Sigmoid colon (tissue), 4 donors: ENCODE measurements at regions not wholly inside any gene's neighbourhood (a gene's known extent, or its start where the extent isn't known, plus 50 kb on each side); places are given as distances from the start of the nearest gene placed in this dataset.
"Not testable (repeated sequence)": the region's sequence is repeated elsewhere in the genome, so short reads cannot be mapped to it uniquely, and the experiment has no call there.

Experiments
- POLR2AphosphoS5 ChIP-seq, 4 donors: sonication (generic); formaldehyde crosslinking; IDR thresholded peaks; one replicate each; pipeline ENCODE4 v1.6.1; 2017; ENCODE audit warnings: antibody characterized with exemption in 4 of 4
- TF ChIP-seq, protein P1 (sequence below), 4 experiments: fragments of 450-650 bp in 3 of 4; fragments of 200-600 bp in 1 of 4; IDR thresholded peaks; one replicate each; pipeline ENCODE4 v1.5.1; 2016 to 2019; ENCODE audit warnings: antibody characterized with exemption in 4 of 4, mild to moderate bottlenecking in 3 of 4, moderate library complexity in 2 of 4

DNA sequence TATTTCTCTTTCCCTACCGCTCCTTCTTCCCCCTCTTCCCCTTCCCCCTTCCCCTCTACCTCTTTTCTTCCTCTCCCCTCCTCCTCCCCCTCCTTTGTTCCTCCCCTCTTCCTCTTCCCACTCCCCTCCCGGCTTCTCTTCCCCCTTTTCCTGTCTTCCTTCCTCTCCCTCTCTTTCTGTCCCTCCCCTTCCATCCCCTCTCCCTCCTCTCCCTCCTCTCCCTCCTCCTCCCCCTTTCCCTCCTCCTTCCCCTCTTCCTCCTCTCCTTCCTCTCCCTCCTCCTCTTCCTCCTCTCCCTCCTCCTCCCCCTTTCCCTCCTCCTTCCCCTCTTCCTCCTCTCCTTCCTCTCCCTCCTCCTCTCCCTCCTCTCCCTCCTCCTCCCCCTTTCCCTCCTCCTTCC lies 81.5 kb downstream of the TFAP2C start:
- TF ChIP-seq, protein P1, sequence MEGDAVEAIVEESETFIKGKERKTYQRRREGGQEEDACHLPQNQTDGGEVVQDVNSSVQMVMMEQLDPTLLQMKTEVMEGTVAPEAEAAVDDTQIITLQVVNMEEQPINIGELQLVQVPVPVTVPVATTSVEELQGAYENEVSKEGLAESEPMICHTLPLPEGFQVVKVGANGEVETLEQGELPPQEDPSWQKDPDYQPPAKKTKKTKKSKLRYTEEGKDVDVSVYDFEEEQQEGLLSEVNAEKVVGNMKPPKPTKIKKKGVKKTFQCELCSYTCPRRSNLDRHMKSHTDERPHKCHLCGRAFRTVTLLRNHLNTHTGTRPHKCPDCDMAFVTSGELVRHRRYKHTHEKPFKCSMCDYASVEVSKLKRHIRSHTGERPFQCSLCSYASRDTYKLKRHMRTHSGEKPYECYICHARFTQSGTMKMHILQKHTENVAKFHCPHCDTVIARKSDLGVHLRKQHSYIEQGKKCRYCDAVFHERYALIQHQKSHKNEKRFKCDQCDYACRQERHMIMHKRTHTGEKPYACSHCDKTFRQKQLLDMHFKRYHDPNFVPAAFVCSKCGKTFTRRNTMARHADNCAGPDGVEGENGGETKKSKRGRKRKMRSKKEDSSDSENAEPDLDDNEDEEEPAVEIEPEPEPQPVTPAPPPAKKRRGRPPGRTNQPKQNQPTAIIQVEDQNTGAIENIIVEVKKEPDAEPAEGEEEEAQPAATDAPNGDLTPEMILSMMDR (IDR thresholded peaks at IDR 0.05): not testable (repeated sequence)
- not testable (repeated sequence) for TF ChIP-seq POLR2AphosphoS5 (IDR thresholded peaks at IDR 0.05)
